ENCODE measurements at regions not wholly inside any gene's neighbourhood (a gene's known extent, or its start where the extent isn't known, plus 50 kb on each side); places are given as distances from the start of the nearest gene placed in this dataset.
A peak's percentile ranks its signal among the peaks of the same experiment; 100 is the strongest.
"Not testable (repeated sequence)": the region's sequence is repeated elsewhere in the genome, so short reads cannot be mapped to it uniquely, and the experiment has no call there.

DNA sequence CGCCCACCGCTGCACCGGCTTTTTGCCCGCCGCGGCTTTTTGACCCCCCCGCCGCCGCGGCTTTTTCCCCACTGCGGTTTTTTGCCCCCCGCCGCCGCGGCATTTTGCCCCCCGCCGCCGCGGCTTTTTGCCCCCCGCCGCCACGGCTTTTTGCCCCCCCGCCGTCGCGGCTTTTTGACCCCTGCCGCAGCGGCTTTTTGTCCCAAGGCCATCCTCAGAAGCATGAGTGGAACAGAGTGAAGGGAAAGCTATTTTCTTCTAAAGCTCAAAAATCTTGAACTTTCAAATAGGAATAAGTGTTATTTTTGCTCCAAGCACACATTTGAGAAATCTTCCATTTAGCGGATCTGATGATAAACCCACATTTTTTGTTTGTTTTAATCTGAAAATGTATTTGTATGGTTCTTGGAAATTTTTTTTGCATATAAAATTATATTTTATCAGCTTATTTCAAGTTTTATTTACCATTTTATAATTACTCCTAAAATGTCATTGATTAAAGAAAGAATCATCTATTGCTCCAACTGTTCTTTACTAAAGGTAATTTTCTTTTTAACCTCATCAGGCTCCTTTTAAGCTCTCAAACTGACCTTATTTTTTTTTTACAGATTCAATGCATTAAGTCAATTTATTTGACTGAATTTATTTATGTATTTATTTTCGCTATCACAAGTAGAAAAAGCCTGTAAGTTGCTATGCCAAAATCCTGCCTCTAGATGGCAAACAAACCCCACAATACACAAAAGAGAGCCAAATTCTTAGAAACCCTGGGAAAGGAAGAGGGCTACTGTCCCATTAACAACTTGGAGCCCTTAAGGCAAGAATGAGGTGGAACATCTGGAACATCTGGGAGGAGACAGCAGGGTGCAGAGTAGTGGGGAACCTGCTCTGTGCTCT is 460.3 kb downstream of the ZNF33B start:
- DNase-seq, result peak; percentile 13 to 44 (median 26)

DNA sequence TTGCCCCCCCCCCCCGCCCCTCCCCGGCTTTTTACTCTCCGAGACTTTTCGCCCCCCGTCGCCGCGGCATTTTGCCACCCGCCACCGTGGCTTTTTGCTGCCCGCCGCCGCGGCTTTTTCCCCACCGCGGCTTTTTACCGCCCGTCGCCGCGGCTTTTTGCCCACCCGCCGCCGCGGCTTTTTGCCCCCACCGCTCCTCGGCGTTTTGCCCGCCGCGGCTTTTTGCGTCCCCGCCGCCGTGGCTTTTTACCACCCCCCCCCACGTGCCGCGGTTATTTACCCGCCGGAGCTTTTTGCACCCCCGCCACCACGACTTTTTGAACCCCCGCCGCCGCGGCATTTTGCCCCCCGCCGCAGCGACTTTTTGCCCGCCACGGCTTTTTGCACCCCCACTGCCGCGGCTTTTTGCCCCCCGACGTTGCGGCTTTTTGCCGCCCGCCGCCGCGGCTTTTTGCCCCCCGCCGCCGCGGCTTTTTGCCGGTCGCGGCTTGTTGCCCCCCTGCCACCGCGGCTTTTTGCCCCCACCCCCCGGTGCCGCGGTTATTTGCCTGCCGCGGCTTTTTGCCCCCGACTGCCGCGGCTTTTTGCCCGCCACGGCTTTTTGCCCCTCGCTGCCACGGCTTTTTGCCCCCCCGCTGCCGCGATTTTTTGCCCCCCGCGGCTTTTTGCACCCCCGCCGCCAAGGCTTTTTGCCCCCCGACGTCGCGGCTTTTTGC is 461.1 kb downstream of the ZNF33B start:
- DNase-seq, result peak in 2 of 4 experiments; percentile 6

DNA sequence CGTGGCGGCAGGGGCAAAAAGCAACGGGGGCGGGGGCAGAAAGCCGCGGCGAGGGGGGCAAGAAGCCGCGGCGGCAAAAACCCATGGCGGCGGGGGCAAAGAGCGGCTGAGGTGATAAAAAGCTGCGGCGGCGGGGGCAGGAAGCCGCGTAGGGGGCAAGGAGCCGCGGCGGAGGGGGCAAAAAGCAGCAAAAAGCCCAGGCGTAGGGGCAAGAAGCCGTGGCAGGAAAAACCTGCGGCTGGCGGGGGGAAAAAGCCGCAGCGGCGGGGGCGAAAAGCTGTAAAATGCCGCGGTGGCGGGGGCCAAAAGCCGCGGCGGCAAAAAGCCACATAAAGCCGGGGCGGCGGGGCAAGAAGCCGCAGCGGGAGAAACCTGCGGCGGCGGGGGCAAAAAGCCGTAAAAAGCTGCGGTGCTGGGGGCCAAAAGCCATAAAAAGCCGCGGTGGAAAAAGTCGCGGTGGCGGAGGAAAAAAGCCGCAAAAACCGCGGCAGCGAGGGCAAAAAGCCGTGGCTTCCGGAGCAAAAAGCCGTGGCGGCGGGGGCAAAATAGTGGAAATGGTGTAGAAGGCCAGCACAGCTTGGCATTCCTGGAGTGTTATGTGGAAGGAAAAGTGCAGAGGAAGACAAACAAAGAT is 487.8 kb downstream of the ZNF33B start:
- DNase-seq, result no peak

DNA sequence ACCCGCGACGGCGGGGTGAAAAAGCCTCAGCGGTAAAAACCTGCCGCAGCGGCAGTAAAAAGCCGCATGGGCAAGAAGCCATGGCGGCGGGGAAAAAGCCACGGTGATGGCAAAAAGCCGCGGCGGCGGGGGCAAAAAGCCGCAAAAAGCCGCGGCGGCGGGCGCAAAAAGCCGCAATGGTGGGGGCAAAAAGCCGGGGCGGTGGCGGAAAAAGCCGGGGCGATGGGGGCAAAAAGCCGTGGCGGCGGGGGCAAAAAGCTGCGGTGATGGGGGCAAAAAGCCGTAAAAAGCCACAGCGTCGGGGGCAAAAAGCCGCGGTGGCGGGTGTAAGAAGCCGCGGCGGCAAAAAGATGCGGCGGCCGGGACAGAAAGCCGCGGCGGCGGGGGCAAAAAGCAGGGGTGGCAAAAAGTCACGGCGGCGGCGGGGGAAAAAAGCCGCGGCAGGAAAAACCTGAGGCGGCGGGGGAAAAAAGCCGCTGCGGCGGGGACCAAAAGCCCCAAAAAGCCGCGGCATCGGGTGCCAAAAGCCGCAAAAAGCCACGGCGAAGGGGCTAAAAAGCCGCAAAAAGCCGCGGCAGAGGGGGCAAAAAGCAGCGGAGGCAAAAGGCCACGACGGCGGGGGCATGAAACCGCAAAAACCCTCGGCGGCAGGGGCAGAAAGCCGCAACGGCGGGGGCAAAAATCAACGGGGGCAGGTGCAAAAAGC is 488.5 kb downstream of the ZNF33B start:
- DNase-seq, result no peak

DNA sequence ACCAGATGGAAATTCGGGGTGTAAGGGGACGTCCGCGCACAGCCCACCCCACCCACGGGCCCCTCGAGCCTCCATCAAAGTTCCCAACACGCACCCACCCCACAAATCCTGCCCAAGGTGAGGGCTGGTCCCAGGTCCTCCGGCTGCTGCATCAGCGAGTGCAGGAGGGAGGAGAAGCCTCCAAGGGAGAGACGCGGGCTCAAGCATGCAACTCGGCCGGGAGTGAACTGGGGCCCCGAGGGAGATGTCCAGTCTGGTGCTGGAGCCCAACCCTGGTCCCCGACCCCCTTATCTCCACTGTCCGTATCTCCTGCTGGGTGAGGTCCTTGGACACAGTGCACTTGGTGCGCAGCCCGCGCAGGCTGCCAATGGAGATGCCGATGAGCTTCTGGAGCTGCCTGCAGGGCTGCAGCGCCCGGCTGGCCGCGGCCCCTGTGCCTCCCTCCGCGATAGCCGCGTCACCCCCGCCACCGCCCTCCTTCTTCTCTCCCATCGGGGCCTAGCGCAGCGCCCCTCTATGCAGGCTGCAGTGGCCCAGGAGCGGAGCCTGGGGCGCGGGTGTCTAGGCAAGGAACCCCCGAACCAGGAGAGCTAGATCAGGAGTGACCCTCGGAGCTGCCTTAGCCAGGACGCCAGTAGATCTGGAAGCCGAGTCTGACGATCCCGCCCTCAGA is 489.2 kb downstream of the ZNF33B start:
- DNase-seq, result no peak

DNA sequence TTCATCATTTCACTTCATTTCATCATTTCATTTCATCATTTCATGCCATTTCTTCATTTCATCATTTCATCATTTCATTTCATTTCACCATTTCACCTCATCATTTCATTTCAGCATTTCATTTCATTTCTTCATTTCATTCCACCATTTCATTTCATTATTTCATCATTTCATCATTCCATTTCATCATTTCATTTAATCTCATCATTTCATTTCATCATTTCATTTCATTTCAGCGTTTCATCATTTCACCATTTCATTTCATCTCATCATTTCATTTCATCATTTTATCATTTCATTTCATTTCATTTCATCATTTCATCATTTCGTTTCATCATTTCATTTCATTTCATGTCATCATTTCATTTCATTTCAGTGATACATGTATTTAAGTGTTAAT is 492.2 kb downstream of the ZNF33B start:
- not testable (repeated sequence) for DNase-seq

DNA sequence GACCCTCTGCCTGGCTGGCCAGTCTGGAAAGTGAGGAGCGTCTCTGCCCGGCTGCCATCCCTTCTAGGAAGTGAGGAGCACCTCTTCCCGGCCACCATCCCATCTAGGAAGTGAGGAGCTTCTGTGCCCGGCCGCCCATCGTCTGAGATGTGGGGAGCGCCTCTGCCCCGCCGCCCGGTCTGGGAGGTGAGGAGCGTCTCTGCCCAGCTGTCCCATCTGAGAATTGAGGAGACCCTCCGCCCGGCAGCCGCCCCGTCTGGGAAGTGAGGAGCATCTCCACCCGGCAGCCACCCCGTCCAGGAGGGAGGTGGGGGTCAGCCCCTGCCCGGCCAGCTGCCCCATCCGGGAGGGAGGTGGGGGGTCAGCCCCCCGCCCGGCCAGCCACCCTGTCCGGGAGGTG is 500.3 kb downstream of the ZNF33B start:
- DNase-seq, result not testable (repeated sequence)

DNA sequence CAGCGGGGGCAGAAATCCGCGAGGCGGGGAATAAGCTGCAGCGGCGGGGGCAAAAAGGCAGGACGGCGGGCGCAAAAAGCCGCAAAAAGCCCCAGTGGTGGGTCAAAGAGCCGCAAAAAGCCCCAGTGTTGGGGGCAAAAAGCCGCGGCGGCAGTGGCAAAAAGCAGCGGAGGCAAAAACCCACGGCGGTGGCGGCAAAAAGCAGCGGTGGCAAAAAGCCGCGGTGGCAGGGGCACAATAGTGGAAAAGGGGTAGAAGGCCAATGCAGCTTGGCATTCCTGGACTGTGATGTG is 525.3 kb downstream of the ZNF33B start:
- DNase-seq, result no peak

DNA sequence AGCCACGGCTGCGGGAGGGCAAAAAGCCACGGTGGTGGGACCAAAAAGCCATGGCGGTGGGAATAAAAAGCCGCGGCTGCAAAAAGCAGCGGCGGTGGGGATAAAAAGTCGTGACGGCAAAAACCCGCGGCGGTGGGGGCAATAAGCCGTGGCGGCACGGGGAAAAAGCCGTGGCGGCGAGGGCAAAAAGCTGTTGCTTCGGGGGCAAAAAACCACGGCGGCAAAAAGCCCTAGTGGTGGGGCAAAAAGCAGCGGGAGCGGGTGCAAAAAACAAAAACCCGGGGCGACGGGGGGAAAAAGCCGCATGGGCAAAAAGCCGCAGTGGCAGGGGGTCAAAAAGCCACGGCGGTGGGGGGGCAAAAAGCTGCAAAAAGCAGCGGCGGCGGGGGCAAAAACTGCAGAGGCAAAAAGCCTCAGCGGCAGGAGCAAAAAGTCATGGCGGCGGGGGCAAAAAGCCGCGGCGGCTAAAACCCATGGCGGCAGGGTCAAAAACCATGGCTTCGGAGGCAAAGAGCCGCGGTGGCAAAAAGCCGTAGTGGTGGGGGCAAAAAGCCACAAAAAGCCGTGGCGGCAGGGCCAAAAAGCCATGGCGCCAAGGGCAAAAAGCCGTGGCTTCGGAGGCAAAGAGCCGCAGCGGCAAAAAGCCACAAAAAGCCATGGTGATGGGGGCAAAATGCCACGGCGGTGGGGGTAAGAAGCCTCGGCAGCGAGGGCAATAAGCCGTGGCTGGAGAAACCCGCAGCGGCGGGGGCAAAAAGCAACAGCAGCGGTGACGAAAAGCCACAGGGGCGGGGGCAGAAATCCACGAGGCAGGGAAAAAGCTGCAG is 525.8 kb downstream of the ZNF33B start:
- DNase-seq, result no peak

DNA sequence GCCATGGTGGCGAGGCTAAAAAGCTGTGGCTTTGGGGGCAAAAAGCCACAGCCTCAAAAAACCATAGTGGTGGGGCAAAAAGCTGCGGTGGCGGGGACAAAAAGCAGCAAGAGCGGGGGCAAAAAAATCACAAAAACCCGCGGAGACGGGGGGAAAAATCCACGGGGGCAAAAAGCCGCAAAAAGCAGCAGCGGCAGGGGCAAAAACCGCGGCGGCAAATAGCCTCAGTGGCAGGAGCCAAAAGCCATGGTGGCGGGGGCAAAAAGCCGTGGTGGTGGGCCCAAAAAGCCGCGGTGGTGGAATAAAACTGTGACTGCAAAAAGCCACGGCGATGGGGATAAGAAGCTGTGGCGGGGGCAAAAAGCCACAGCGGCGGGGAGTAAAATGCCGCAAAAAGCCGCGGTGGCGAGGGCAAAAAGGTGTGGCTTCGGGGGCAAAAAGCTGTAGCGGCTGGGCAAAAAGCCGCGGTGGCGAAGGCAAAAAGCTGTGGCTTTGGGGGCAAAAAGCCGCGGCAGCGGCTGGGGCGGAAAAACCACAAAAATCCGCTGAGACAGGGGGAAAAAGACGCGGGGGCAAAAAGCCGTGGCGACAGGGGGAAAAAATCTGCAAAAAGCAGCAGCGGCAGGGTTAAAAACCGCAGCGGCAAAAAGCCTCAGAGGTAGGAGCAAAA is 526.6 kb downstream of the ZNF33B start:
- no peak for DNase-seq

DNA sequence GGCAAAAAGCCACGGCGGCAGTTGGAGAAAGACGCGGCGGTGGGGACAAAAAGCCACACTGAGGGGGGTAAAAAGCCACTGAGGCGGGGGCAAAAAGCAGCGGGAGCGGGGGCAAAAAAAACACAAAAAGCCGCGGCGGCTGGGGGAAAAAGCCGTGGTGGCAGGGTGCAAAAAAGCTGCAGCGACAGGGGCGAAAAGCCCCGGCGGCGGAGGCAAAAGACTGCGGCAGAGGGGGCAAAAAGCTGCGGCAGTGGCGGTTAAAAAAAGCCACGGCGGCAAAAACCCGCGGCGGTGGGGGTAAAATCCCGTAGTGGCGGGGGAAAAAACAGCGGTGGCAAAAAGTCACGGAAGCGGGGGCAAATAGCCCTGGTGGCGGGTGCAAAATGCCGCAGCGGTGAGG is 527.3 kb downstream of the ZNF33B start:
- no peak for DNase-seq
